ENCODE measurements at regions not wholly inside any gene's neighbourhood (a gene's known extent, or its start where the extent isn't known, plus 50 kb on each side); places are given as distances from the start of the nearest gene placed in this dataset.
"Not testable (repeated sequence)": the region's sequence is repeated elsewhere in the genome, so short reads cannot be mapped to it uniquely, and the experiment has no call there.

DNA sequence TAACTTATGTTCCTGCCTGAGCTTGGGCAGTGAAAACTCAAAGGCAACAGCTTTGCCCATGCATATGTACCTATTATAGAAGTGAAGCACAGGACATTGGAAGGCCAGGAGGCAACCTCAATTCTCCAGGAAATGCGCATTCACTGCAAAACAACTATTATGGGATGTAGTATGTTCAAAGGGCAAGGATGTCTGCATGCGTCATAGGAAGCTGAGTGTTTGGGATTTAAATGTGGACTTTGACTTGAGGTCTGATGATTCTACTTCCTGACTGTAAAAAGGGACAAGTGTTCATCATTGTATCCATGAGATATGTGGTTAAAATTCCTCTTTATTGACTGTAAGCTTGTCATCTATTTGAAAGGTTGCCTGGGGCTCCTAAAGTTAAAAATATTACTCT lies 103.3 kb upstream of the TRIM77 start:
- TF ChIP-seq, protein P1, sequence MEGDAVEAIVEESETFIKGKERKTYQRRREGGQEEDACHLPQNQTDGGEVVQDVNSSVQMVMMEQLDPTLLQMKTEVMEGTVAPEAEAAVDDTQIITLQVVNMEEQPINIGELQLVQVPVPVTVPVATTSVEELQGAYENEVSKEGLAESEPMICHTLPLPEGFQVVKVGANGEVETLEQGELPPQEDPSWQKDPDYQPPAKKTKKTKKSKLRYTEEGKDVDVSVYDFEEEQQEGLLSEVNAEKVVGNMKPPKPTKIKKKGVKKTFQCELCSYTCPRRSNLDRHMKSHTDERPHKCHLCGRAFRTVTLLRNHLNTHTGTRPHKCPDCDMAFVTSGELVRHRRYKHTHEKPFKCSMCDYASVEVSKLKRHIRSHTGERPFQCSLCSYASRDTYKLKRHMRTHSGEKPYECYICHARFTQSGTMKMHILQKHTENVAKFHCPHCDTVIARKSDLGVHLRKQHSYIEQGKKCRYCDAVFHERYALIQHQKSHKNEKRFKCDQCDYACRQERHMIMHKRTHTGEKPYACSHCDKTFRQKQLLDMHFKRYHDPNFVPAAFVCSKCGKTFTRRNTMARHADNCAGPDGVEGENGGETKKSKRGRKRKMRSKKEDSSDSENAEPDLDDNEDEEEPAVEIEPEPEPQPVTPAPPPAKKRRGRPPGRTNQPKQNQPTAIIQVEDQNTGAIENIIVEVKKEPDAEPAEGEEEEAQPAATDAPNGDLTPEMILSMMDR (IDR thresholded peaks at IDR 0.05): not testable (repeated sequence)
- not testable (repeated sequence) for TF ChIP-seq POLR2A, POLR2AphosphoS5, EP300 (IDR thresholded peaks at IDR 0.05)
